Fibroblast of mammary gland (primary cell): ENCODE measurements at regions not wholly inside any gene's neighbourhood (a gene's known extent, or its start where the extent isn't known, plus 50 kb on each side); places are given as distances from the start of the nearest gene placed in this dataset.
"Not testable (repeated sequence)": the region's sequence is repeated elsewhere in the genome, so short reads cannot be mapped to it uniquely, and the experiment has no call there.

ENCODE experiments used
- DNase-seq: peaks from one replicate; pipeline ENCODE4 v3.0.0-alpha.2; 2010; ENCODE audit warnings: low read depth
- H3K4me3 ChIP-seq: 2 replicates; pipeline ENCODE4 v1.5.1; 2011; ENCODE audit warnings: low read depth, mild to moderate bottlenecking, low read length, moderate library complexity; ENCODE audit not compliant: control insufficient read depth
- CTCF ChIP-seq: conservative IDR thresholded peaks from 2 replicates; pipeline ENCODE4 v1.5.1; 2011; ENCODE audit warnings: low read depth, low read length, inconsistent platforms; ENCODE audit not compliant: control insufficient read depth, insufficient read depth

- TF ChIP-seq CTCF, result no peak
- no peak for DNase-seq
- H3K4me3 ChIP-seq, result no peak overlapping the region
Measured at GRCh38 chr10:2202401-2202800, 465.1 kb upstream of the ADARB2 start.

GRCh38 chr10:2201534-2202099, 464.3 kb upstream of the ADARB2 start:
- no peak for TF ChIP-seq CTCF
- no peak for DNase-seq
- H3K4me3 ChIP-seq, result no peak overlapping the region

DNA sequence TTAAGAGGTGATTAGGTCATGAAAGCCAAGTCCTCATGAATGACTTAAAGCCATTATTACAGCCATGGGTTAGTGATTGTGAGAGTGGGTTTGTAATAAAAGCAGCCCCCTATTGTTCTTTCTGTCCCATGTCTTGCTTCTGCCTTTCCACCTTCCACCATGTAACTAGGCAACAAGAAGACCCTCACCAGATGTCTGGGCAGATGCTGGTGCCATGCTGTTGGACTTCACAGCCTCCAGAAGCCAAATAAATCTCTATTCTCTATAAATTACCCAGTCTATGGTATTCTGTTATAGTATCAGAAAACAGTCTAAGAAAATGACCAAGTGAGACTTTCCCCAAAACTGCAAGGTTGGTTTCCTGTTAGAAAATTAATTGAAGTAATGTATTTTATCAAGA, 460.3 kb upstream of the ADARB2 start:
- no peak for TF ChIP-seq CTCF
- no peak overlapping the region for H3K4me3 ChIP-seq
- no peak for DNase-seq

- H3K4me3 ChIP-seq, result no peak overlapping the region
- TF ChIP-seq CTCF, result no peak
- DNase-seq, result no peak
Measured at GRCh38 chr10:2196272-2196671, 458.9 kb upstream of the ADARB2 start.

DNA sequence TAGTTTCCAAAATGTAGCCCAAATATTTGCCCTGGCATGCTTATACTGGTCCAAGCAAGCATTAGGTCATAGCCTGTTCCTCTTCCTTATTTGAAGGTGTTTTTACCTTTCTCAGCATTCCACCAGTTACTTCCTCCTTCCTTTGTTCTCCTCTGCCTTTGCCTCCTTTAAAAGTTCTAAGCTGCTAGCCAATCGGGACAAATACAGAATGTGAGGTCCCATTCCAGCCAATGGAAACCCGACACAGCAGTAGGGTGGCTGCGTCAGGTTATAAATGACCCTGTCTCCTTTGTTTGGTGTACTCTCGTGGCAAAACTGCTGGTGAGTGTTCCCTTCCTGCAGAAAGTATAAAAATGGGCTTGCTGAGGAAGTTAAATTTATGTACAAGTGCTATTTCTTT, 452.0 kb upstream of the ADARB2 start:
- not testable (repeated sequence) for DNase-seq, H3K4me3 ChIP-seq

GRCh38 chr10:2188371-2188770, 451.0 kb upstream of the ADARB2 start:
- TF ChIP-seq CTCF, result no peak
- DNase-seq, result no peak
- H3K4me3 ChIP-seq, result no peak overlapping the region

GRCh38 chr10:2173327-2173726, 436.0 kb upstream of the ADARB2 start:
- no peak overlapping the region for H3K4me3 ChIP-seq
- no peak for TF ChIP-seq CTCF
- no peak for DNase-seq
